Testis (tissue), 2 donors: ENCODE measurements at regions not wholly inside any gene's neighbourhood (a gene's known extent, or its start where the extent isn't known, plus 50 kb on each side); places are given as distances from the start of the nearest gene placed in this dataset.
A peak's percentile ranks its signal among the peaks of the same experiment; 100 is the strongest.

ENCODE experiments used
- DNase-seq: peaks from one replicate; pipeline ENCODE4 v3.0.0-alpha.2; 2019
- H3K27ac ChIP-seq, 2 donors: fragments of 200-600 bp; sonication (generic); one replicate each; pipeline ENCODE4 v1.5.1; 2019
- H3K27me3 ChIP-seq: fragments of 200-600 bp; sonication (generic); one replicate; pipeline ENCODE4 v1.5.1; 2019
- H3K36me3 ChIP-seq: fragments of 200-600 bp; sonication (generic); one replicate; pipeline ENCODE4 v1.5.1; 2017; ENCODE audit warnings: low read depth; ENCODE audit errors: missing control alignments
- H3K4me1 ChIP-seq: fragments of 200-600 bp; sonication (generic); one replicate; pipeline ENCODE4 v1.5.1; 2019
- H3K4me3 ChIP-seq, 2 donors: fragments of 200-600 bp; sonication (generic); one replicate each; pipeline ENCODE4 v1.5.1; 2017 to 2019
- H3K9me3 ChIP-seq: fragments of 200-600 bp; sonication (generic); one replicate; pipeline ENCODE4 v1.5.1; 2017
- POLR2A ChIP-seq: fragments of 450-650 bp; IDR thresholded peaks from one replicate; pipeline ENCODE4 v1.6.1; 2017; ENCODE audit warnings: antibody characterized with exemption, mild to moderate bottlenecking, moderate library complexity
- WGBS, 2 donors: methylation state at CpG; one replicate each; pipeline ENCODE4 v1.1.5; 2018; 5-methylcytosine and 5-hydroxymethylcytosine counted together
- intact Hi-C: fragments of 100-400 bp; cut with DNase I; formaldehyde crosslinking; loops from one replicate; pipeline ENCODE4 v1.15.1; 2023; ENCODE audit warnings: low total_unique reads
- TF ChIP-seq, protein P1 (sequence below), 3 experiments: fragments of 450-650 bp in 2 of 3; fragments of 200-600 bp in 1 of 3; sonication (generic) in 1 of 3; IDR thresholded peaks; one replicate each; pipeline ENCODE4 v1.5.1; 2016 to 2019; ENCODE audit warnings: antibody characterized with exemption in 3 of 3, mild to moderate bottlenecking in 2 of 3, moderate library complexity in 1 of 3

DNA sequence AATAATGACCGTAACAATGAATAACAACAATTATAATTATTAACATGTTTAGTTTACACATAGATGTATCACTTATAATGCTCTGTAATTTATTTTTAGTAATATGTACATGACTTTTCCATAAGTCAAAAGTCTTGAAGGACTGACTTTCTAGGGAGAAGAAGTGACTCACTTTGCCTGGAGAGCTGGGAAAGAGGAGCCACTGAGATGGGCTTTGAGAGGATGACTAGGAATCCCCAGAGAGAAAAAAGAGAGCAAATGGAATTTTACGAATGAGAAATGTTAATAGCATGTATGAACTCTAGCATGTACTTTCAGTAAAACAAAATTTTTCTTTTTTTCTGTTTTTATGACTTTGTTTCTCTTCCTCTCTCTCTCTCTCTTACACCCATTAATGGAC lies 67.8 kb upstream of the RALY start:
- Histone ChIP-seq H3K9me3 (no peaks in the 10 kb centered on the region), H3K27me3 (no peaks in the 10 kb centered on the region), H3K4me1 (no peaks in the 10 kb centered on the region), H3K27ac (no peak overlapping the region), H3K4me3 (no peak overlapping the region), H3K36me3 (no peaks in the 10 kb centered on the region)
- intact Hi-C loops, result no loop called here
- no peak for TF ChIP-seq POLR2A
- TF ChIP-seq, protein P1, sequence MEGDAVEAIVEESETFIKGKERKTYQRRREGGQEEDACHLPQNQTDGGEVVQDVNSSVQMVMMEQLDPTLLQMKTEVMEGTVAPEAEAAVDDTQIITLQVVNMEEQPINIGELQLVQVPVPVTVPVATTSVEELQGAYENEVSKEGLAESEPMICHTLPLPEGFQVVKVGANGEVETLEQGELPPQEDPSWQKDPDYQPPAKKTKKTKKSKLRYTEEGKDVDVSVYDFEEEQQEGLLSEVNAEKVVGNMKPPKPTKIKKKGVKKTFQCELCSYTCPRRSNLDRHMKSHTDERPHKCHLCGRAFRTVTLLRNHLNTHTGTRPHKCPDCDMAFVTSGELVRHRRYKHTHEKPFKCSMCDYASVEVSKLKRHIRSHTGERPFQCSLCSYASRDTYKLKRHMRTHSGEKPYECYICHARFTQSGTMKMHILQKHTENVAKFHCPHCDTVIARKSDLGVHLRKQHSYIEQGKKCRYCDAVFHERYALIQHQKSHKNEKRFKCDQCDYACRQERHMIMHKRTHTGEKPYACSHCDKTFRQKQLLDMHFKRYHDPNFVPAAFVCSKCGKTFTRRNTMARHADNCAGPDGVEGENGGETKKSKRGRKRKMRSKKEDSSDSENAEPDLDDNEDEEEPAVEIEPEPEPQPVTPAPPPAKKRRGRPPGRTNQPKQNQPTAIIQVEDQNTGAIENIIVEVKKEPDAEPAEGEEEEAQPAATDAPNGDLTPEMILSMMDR (IDR thresholded peaks at IDR 0.05), result no peak
- WGBS, 2 donors, result 79 to 80% methylated on average over 2 of the region's 2 CpGs
- DNase-seq, result no peak

DNA sequence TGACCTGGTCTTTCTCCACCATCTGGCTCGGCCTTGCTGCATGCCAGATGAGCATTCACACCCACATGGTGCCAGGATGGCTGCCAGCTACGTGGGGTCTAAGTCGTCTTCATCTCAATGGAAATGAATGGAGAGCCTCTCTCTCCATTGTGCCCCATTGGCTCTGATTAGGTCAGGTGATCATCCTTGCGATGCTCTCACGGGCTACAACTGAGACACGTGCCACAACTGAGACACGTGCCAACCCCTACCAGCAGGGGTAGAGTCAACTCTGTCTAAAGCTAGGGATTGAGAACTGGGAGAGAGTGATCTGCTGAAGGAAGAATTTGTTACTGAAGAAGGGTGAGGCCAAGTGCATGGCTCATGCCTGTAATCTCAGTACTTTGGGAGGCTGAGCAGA lies 67.3 kb upstream of the RALY start:
- no peak for TF ChIP-seq POLR2A
- TF ChIP-seq, protein P1 (IDR thresholded peaks at IDR 0.05), result no peak
- no peak for DNase-seq
- intact Hi-C loops, result no loop called here
- Histone ChIP-seq H3K27me3 (no peaks in the 10 kb centered on the region), H3K27ac (no peak overlapping the region), H3K4me3 (no peak overlapping the region), H3K4me1 (no peaks in the 10 kb centered on the region), H3K36me3 (no peaks in the 10 kb centered on the region), H3K9me3 (no peaks in the 10 kb centered on the region)
- WGBS, 2 donors, result 87 to 92% methylated on average over 7 of the region's 7 CpGs

DNA sequence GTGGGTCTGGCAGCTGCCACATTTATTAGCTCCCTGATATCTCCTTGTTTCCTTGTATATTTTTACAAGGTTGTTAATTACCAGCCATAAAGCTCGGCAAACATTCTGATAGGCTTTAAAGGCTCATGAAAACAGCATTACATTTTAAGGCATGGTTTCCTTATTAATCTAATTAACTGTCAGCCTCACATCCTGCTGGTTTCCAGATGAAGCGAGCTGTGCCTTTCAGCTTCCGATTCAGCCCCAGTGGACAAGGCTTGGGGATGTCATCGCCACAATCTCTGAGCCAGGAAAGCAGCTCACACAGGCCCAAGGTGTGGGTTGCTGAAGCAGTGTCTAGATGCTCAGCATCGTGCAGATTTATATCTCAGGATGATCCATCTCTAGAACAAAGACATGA lies 66.0 kb upstream of the RALY start:
- H3K27me3 ChIP-seq, result no peaks in the 10 kb centered on the region
- no peaks in the 10 kb centered on the region for H3K4me1 ChIP-seq
- H3K36me3 ChIP-seq, result no peaks in the 10 kb centered on the region
- intact Hi-C loops, result no loop called here
- H3K27ac ChIP-seq, result no peak overlapping the region
- DNase-seq, result no peak
- TF ChIP-seq, protein P1 (IDR thresholded peaks at IDR 0.05), result no peak
- TF ChIP-seq POLR2A, result no peak
- H3K9me3 ChIP-seq, result no peaks in the 10 kb centered on the region
- no peak overlapping the region for H3K4me3 ChIP-seq
- 80 to 91% methylated on average over 5 of the region's 5 CpGs for WGBS, 2 donors

DNA sequence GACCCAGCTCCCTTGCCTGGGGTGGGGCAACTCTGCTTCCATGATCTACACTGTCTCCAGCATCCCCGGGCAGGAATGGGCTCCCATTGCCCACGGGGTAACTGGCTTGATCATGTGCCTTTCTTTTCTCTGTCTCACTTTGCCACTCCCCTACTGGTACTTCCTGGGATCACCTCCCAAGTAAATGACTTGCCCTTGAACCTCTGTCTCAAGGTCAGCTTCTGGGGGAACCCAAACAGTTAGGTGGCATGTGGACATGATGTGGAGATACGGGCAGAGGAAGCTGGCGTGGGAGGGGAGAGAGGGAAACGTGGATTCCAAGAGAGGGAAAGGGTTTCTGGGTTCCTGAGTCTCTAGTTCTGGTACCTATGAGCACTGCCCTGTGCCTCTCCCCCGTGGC lies 63.8 kb upstream of the RALY start:
- Histone ChIP-seq H3K36me3 (no peaks in the 10 kb centered on the region), H3K9me3 (no peaks in the 10 kb centered on the region), H3K27ac (no peak overlapping the region), H3K4me1 (no peaks in the 10 kb centered on the region), H3K4me3 (no peak overlapping the region), H3K27me3 (no peaks in the 10 kb centered on the region)
- TF ChIP-seq, protein P1 (IDR thresholded peaks at IDR 0.05), result no peak
- TF ChIP-seq POLR2A, result no peak
- intact Hi-C loops, result no loop called here
- 60 to 76% methylated on average over 6 of the region's 6 CpGs for WGBS, 2 donors
- DNase-seq, result no peak

DNA sequence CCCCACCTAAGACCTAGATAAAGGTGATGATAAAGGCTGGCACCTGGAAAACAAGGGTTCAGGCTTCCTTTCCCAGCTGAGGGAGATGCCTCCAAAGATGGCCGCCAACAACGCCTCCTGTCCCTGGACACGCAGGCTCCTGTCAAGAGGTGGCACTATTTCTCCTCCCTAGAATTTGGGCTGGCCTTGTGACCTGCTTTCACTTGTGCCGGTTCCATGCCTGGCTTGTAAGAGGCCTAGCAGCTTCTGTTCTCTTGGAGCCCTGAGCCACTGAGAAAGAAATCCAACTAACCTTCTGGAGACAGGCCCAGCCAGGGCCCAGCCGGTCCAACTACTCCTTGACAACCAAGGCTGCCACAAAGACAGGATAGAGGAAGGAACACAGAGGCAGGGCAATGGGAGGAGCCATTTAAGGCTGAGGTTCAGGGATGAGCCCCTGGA lies 60.2 kb upstream of the RALY start:
- TF ChIP-seq POLR2A, result no peak
- TF ChIP-seq, protein P1 (IDR thresholded peaks at IDR 0.05), result peak in 1 of 3 experiments; percentile 30
- intact Hi-C loops, result no loop called here
- WGBS, 2 donors, result 62 to 63% methylated on average over 5 of the region's 5 CpGs
- no peaks in the 10 kb centered on the region for H3K27me3 ChIP-seq
- H3K36me3 ChIP-seq, result no peaks in the 10 kb centered on the region
- DNase-seq, result peak; percentile 63
- H3K4me3 ChIP-seq, result no peak overlapping the region
- H3K27ac ChIP-seq, result no peak overlapping the region
- H3K4me1 ChIP-seq, result no peaks in the 10 kb centered on the region
- H3K9me3 ChIP-seq, result no peaks in the 10 kb centered on the region
